DOHH2 (cell line): ENCODE measurements at regions not wholly inside any gene's neighbourhood (a gene's known extent, or its start where the extent isn't known, plus 50 kb on each side); places are given as distances from the start of the nearest gene placed in this dataset.

Experiments used
- EZH2phosphoT487 ChIP-seq: fragments of 200-600 bp; sonication (generic); IDR thresholded peaks from 2 replicates; pipeline ENCODE4 v1.6.1; 2017; ENCODE audit warnings: borderline replicate concordance, mild to moderate bottlenecking, antibody characterized with exemption, low read length, moderate library complexity, mixed read lengths
- TF ChIP-seq, protein P1 (sequence below): fragments of 200-600 bp; sonication (generic); IDR thresholded peaks from one replicate; pipeline ENCODE4 v1.5.1; 2014; ENCODE audit warnings: antibody characterized with exemption, mild to moderate bottlenecking, low read depth, low read length; ENCODE audit not compliant: poor library complexity, severe bottlenecking

DNA sequence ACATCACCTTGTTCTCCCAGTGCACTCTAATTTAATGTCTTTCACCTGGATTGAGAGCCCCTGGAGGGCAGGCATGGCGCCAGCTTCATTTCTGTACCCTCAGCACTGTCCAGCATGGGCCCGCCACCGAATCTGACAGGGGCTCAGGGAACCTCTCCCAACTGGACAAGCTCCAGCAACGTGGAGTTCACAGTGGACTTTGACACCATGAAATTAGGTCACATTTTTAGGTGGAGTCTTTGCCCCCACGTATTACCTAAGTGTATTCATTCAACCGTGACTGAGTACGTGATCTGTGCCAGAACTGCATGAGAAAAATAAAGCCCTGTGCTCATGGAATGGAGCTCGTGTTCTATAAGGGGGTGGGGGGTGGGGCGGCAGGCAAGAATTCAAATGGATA lies 94.1 kb upstream of the ATP2B2 start:
- TF ChIP-seq, protein P1, sequence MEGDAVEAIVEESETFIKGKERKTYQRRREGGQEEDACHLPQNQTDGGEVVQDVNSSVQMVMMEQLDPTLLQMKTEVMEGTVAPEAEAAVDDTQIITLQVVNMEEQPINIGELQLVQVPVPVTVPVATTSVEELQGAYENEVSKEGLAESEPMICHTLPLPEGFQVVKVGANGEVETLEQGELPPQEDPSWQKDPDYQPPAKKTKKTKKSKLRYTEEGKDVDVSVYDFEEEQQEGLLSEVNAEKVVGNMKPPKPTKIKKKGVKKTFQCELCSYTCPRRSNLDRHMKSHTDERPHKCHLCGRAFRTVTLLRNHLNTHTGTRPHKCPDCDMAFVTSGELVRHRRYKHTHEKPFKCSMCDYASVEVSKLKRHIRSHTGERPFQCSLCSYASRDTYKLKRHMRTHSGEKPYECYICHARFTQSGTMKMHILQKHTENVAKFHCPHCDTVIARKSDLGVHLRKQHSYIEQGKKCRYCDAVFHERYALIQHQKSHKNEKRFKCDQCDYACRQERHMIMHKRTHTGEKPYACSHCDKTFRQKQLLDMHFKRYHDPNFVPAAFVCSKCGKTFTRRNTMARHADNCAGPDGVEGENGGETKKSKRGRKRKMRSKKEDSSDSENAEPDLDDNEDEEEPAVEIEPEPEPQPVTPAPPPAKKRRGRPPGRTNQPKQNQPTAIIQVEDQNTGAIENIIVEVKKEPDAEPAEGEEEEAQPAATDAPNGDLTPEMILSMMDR = no peak
- TF ChIP-seq EZH2phosphoT487 = no peak
